Small intestine (tissue), 7 donors: ENCODE measurements at regions not wholly inside any gene's neighbourhood (a gene's known extent, or its start where the extent isn't known, plus 50 kb on each side); places are given as distances from the start of the nearest gene placed in this dataset.
A peak's percentile ranks its signal among the peaks of the same experiment; 100 is the strongest.
"Not testable (repeated sequence)": the region's sequence is repeated elsewhere in the genome, so short reads cannot be mapped to it uniquely, and the experiment has no call there.

Experiments used
- DNase-seq, 2 donors: peaks; one replicate each; pipeline versions ENCODE4 v3.0.0 to v3.0.0-alpha.2; 2013
- FAIRE-seq: peaks from 2 replicates; lab custom pipeline; 2012; peaks lifted over from hg19 to GRCh38; lab: Jason Lieb, UNC
- H3K27ac ChIP-seq, 3 donors: one replicate each; pipeline ENCODE4 v1.5.1; 2013; ENCODE audit warnings: low read length in 2 of 3, mild to moderate bottlenecking in 2 of 3, control low read depth in 1 of 3, inconsistent platforms in 1 of 3, low read depth in 1 of 3, moderate library complexity in 1 of 3
- H3K27me3 ChIP-seq, 3 donors: one replicate each; pipeline ENCODE4 v1.6.1; 2013; ENCODE audit warnings: low read length in 3 of 3, inconsistent platforms in 1 of 3; ENCODE audit not compliant: control insufficient read depth in 3 of 3, insufficient read depth in 3 of 3
- H3K36me3 ChIP-seq, 3 donors: one replicate each; pipeline ENCODE4 v1.6.1; 2013; ENCODE audit warnings: low read length in 3 of 3, inconsistent platforms in 1 of 3, low read depth in 1 of 3, mild to moderate bottlenecking in 1 of 3, moderate library complexity in 1 of 3; ENCODE audit not compliant: control insufficient read depth in 3 of 3, insufficient read depth in 2 of 3
- H3K4me1 ChIP-seq, 3 donors: one replicate each; pipeline ENCODE4 v1.6.1; 2013; ENCODE audit warnings: low read length in 2 of 3, inconsistent platforms in 1 of 3, low read depth in 1 of 3, mild to moderate bottlenecking in 1 of 3, moderate library complexity in 1 of 3; ENCODE audit not compliant: control insufficient read depth in 3 of 3, insufficient read depth in 2 of 3
- H3K4me3 ChIP-seq, 3 donors: one replicate each; pipeline ENCODE4 v1.5.1; 2013; ENCODE audit warnings: low read length in 3 of 3, control low read depth in 1 of 3, inconsistent platforms in 1 of 3, low read depth in 1 of 3, mild to moderate bottlenecking in 1 of 3, moderate library complexity in 1 of 3
- H3K9me3 ChIP-seq, 2 donors: one replicate each; pipeline ENCODE4 v1.6.1; 2013; ENCODE audit warnings: low read depth in 1 of 2, low read length in 1 of 2; ENCODE audit not compliant: control insufficient read depth in 2 of 2, insufficient read depth in 1 of 2
- WGBS, 3 donors: extraction: QIAGEN DNeasy Blood & Tissue Kit; methylation state at CpG; one replicate each; pipeline ENCODE4 v1.1.7; 2013; 5-methylcytosine and 5-hydroxymethylcytosine counted together
- donor health status: healthy with polysubstance abuse.
- donor health status: control.
- donor health status: control.
- donor health status: Bipolar disorder and iron deficiency.
- donor health status: healthy.

DNA sequence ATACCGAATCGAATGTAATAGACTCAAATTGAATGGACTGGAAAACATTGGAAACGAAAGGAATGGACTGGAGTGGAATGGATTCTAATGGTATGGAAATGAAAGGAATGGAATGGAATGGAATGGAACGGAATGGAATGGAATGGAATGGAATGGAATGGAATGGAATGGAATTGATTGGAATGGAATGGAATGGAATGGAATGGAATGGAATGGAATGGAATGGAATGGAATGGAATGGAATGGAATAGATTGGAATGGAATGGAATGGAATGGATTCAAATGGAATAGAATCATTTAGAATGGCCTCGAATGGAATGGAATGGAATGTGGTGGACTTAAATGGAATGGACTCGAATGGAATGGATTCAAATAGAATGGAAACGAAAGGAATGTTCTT, 1057.5 kb upstream of the USP9Y start:
- DNase-seq, H3K27me3 ChIP-seq, H3K27ac ChIP-seq, H3K9me3 ChIP-seq, FAIRE-seq, H3K36me3 ChIP-seq, H3K4me3 ChIP-seq, H3K4me1 ChIP-seq: not testable (repeated sequence)
- 44 to 74% (median 68%) methylated on average over 1 to 7 of the region's 7 CpGs for WGBS, 3 donors

DNA sequence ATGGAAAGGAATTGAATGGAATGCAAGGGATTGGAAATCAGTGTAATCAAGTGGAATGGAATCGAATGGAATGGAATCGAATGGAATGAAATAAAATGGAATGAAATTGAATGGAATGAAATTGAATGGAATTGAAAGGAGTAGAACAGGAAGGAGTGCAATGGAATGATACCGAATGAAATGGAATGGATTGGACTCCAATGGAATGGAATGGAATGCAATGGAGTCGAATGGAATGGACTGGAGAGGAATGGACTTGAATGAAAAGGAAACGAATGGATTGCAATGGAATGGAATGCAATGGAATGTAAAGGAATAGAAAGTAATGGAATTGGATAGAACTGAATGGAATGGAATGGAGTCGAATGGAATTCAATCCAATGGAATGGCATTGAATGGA, 1032.8 kb upstream of the USP9Y start:
- DNase-seq (peak in 1 of 2 donors; percentile 10), FAIRE-seq (no peak)
- no peaks in the 10 kb centered on the region for H3K27me3 ChIP-seq
- H3K9me3 ChIP-seq = no peaks in the 10 kb centered on the region
- no peaks in the 10 kb centered on the region for H3K36me3 ChIP-seq
- WGBS, 3 donors = 70 to 77% methylated on average over 6 of the region's 6 CpGs; no CpG with 5 or more reads in 1 of the 3 donors
- no peak overlapping the region for H3K4me3 ChIP-seq
- no peak overlapping the region for H3K27ac ChIP-seq
- no peaks in the 10 kb centered on the region for H3K4me1 ChIP-seq
